ENCODE measurements at regions not wholly inside any gene's neighbourhood (a gene's known extent, or its start where the extent isn't known, plus 50 kb on each side); places are given as distances from the start of the nearest gene placed in this dataset.

- TF ChIP-seq MAX (IDR thresholded peaks at IDR 0.05; ENCODE audit: low read depth, low read length) (no peak), MYC (IDR thresholded peaks at IDR 0.05; ENCODE audit: low read depth, low read length) (no peak), CTCF (IDR thresholded peaks at IDR 0.05; ENCODE audit: low read depth, low read length) (no peak), POLR2A (IDR thresholded peaks at IDR 0.05; ENCODE audit: extremely low read depth, insufficient read length) (no peak)
- DNase-seq (ENCODE audit: low read depth) = no peak
- H3K4me3 ChIP-seq (ENCODE audit: low read depth, low read length) = no peak overlapping the region
Observed at GRCh38 chr17:52823155-52823554, 664.6 kb upstream of the CA10 start.

GRCh38 chr17:52790359-52790955 is 631.9 kb upstream of the CA10 start:
- TF ChIP-seq CTCF (IDR thresholded peaks at IDR 0.05; ENCODE audit: low read depth, low read length) (no peak), MYC (IDR thresholded peaks at IDR 0.05; ENCODE audit: low read depth, low read length) (no peak), MAX (IDR thresholded peaks at IDR 0.05; ENCODE audit: low read depth, low read length) (no peak), POLR2A (IDR thresholded peaks at IDR 0.05; ENCODE audit: extremely low read depth, insufficient read length) (no peak)
- H3K4me3 ChIP-seq (ENCODE audit: low read depth, low read length) = no peak overlapping the region
- no peak for DNase-seq (ENCODE audit: low read depth)

GRCh38 chr17:52789829-52790228 is 631.3 kb upstream of the CA10 start:
- TF ChIP-seq MAX (IDR thresholded peaks at IDR 0.05; ENCODE audit: low read depth, low read length) = no peak
- TF ChIP-seq POLR2A (IDR thresholded peaks at IDR 0.05; ENCODE audit: extremely low read depth, insufficient read length) = no peak
- no peak for TF ChIP-seq CTCF (IDR thresholded peaks at IDR 0.05; ENCODE audit: low read depth, low read length)
- TF ChIP-seq MYC (IDR thresholded peaks at IDR 0.05; ENCODE audit: low read depth, low read length) = no peak
- H3K4me3 ChIP-seq (ENCODE audit: low read depth, low read length) = no peak overlapping the region
- DNase-seq (ENCODE audit: low read depth) = no peak

GRCh38 chr17:52776234-52776633 is 617.7 kb upstream of the CA10 start:
- DNase-seq (ENCODE audit: low read depth) = no peak
- no peak for TF ChIP-seq CTCF (IDR thresholded peaks at IDR 0.05; ENCODE audit: low read depth, low read length)
- TF ChIP-seq POLR2A (IDR thresholded peaks at IDR 0.05; ENCODE audit: extremely low read depth, insufficient read length) = no peak
- no peak for TF ChIP-seq MYC (IDR thresholded peaks at IDR 0.05; ENCODE audit: low read depth, low read length)
- TF ChIP-seq MAX (IDR thresholded peaks at IDR 0.05; ENCODE audit: low read depth, low read length) = no peak
- H3K4me3 ChIP-seq (ENCODE audit: low read depth, low read length) = no peak overlapping the region

- DNase-seq (ENCODE audit: low read depth) = no peak
- no peak for TF ChIP-seq POLR2A (IDR thresholded peaks at IDR 0.05; ENCODE audit: extremely low read depth, insufficient read length)
- TF ChIP-seq CTCF (IDR thresholded peaks at IDR 0.05; ENCODE audit: low read depth, low read length) = no peak
- TF ChIP-seq MAX (IDR thresholded peaks at IDR 0.05; ENCODE audit: low read depth, low read length) = no peak
- no peak for TF ChIP-seq MYC (IDR thresholded peaks at IDR 0.05; ENCODE audit: low read depth, low read length)
- no peak overlapping the region for H3K4me3 ChIP-seq (ENCODE audit: low read depth, low read length)
Observed at GRCh38 chr17:52762794-52763167, 604.3 kb upstream of the CA10 start.
